ENCODE measurements at regions not wholly inside any gene's neighbourhood (a gene's known extent, or its start where the extent isn't known, plus 50 kb on each side); places are given as distances from the start of the nearest gene placed in this dataset.

DNA sequence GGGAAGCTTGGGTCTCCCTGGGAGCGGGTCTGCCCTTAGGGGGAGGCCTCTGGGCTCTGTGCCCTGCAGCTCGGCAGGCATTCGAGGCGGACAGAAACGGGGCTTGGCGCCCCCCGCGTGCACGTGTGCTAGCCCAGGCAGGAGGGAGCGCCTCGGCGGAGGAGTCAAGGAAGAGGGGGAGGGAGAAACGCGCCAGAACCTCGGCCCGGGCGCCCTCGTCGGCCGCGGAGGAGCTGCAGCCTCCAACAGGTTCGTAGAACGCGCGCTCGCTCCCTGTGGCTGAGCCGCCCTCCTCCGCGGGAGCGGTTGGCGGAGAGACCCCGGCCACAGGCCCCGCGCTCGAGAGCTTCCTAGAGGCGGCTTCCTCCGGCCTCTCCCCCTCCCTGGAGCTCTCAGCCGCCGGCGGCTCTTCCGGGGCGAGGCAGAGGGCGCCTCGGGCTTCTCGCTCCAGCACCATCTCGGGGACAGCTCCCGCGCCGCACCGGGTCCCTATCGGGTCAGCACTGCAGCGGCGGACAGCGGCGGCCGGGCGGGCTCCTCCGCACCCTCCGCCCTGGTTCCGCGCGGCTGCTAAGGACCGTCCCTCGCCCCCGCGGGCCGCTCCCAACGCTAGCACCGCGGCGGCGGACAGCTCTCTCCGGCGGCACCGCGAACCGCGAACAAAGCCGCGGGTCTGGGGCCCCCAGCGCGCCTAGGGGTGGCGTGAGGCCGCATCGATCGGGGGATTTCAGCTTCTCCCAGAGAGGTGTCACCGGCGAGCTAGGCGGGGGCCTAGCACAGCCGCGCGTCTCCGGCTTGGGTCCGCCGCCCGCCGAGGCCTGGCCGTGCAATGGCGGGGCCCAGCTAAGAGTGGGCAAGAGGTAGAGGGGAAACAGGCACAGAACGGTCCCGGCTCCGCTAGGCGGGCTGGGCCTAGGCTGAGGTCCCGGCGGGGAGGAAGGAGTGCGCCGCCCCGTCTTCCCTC, 74.6 kb upstream of the CPLX2 start:
- TF ChIP-seq, protein P1, sequence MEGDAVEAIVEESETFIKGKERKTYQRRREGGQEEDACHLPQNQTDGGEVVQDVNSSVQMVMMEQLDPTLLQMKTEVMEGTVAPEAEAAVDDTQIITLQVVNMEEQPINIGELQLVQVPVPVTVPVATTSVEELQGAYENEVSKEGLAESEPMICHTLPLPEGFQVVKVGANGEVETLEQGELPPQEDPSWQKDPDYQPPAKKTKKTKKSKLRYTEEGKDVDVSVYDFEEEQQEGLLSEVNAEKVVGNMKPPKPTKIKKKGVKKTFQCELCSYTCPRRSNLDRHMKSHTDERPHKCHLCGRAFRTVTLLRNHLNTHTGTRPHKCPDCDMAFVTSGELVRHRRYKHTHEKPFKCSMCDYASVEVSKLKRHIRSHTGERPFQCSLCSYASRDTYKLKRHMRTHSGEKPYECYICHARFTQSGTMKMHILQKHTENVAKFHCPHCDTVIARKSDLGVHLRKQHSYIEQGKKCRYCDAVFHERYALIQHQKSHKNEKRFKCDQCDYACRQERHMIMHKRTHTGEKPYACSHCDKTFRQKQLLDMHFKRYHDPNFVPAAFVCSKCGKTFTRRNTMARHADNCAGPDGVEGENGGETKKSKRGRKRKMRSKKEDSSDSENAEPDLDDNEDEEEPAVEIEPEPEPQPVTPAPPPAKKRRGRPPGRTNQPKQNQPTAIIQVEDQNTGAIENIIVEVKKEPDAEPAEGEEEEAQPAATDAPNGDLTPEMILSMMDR (IDR thresholded peaks at IDR 0.05; ENCODE audit: insufficient read depth, low read length): no peak
- no peak overlapping the region for H3K4me3 ChIP-seq (ENCODE audit: low read depth, low read length)

GRCh38 chr5:175797521-175798038, 73.8 kb upstream of the CPLX2 start:
- no peak for DNase-seq (ENCODE audit: low read depth)
- no peak overlapping the region for H3K4me3 ChIP-seq (ENCODE audit: low read depth, low read length)
- TF ChIP-seq, protein P1 (IDR thresholded peaks at IDR 0.05; ENCODE audit: insufficient read depth, low read length): no peak

More for the DNA sequence above, 74.6 kb upstream of the CPLX2 start:
- DNase-seq (ENCODE audit: low read depth): peak; percentile 57

GRCh38 chr5:175798626-175799025, 72.8 kb upstream of the CPLX2 start:
- DNase-seq (ENCODE audit: low read depth): no peak
- TF ChIP-seq, protein P1 (IDR thresholded peaks at IDR 0.05; ENCODE audit: insufficient read depth, low read length): no peak
- H3K4me3 ChIP-seq (ENCODE audit: low read depth, low read length): no peak overlapping the region

- peak; percentile 10 for DNase-seq (ENCODE audit: low read depth)
- TF ChIP-seq, protein P1 (IDR thresholded peaks at IDR 0.05; ENCODE audit: insufficient read depth, low read length): no peak
- no peak overlapping the region for H3K4me3 ChIP-seq (ENCODE audit: low read depth, low read length)
Observed at GRCh38 chr5:175800656-175801081, 70.7 kb upstream of the CPLX2 start.

GRCh38 chr5:175802361-175802760, 69.0 kb upstream of the CPLX2 start:
- H3K4me3 ChIP-seq (ENCODE audit: low read depth, low read length): no peak overlapping the region
- TF ChIP-seq, protein P1 (IDR thresholded peaks at IDR 0.05; ENCODE audit: insufficient read depth, low read length): no peak

DNA sequence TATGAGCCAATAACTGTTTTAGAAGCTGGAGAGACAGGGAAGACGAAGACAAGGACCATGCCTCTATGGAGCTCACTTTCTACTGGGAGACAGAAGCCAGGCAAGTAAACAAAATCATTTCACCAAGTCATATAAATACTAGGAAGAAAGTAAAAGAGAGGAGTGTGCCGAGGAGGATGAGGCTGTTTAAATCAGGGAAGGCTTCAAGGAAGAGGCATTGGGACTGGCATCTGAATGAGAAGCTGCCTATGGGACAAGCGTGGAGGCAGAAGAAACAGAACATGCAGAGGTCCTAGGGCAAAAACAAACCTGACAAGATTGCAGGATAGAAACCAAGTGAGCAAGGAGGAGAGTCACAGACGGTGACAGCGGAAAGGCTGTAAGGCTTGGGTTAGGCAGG, 68.1 kb upstream of the CPLX2 start:
- no peak for DNase-seq (ENCODE audit: low read depth)
- TF ChIP-seq, protein P1 (IDR thresholded peaks at IDR 0.05; ENCODE audit: insufficient read depth, low read length): no peak

More at GRCh38 chr5:175802361-175802760, 69.0 kb upstream of the CPLX2 start:
- no peak for DNase-seq (ENCODE audit: low read depth)

More for the DNA sequence above, 68.1 kb upstream of the CPLX2 start:
- H3K4me3 ChIP-seq (ENCODE audit: low read depth, low read length): no peak overlapping the region

Data from fibroblast of the aortic adventitia (primary cell).